Ovary (tissue), 3 donors: ENCODE measurements at regions not wholly inside any gene's neighbourhood (a gene's known extent, or its start where the extent isn't known, plus 50 kb on each side); places are given as distances from the start of the nearest gene placed in this dataset.

Experiments
- EP300 ChIP-seq: sonication (generic); formaldehyde crosslinking; IDR thresholded peaks from one replicate; pipeline ENCODE4 v1.6.1; 2017; ENCODE audit warnings: antibody characterized with exemption
- TF ChIP-seq, protein P1 (sequence below), 3 donors: fragments of 450-650 bp in 2 of 3; fragments of 200-600 bp in 1 of 3; IDR thresholded peaks; one replicate each; pipeline versions ENCODE4 v1.5.1 to v1.8.0; 2016 to 2022; ENCODE audit warnings: antibody characterized with exemption in 3 of 3, mild to moderate bottlenecking in 1 of 3
- donor health status: DM: no; HTN: no; CAD: no.

DNA sequence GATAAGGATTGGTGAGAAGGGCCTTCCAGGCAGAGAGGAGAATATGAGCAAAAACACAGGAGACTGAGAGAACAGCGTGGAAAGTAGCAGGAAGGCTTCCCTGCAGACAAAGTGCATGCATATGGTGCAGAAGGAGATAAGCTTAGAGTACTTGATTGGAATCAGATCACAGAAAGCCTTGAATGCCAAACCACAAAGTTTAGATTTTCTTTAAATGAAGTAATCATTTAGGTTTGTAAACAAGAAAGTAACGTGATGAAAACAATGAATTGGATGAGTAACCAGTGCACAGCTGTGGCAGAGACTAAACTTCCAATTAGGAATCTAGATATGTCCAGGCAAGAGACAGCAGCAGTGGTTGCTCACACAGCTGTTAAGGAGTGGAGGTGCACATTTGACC lies 83.8 kb upstream of the C1QTNF7 start:
- TF ChIP-seq, protein P1, sequence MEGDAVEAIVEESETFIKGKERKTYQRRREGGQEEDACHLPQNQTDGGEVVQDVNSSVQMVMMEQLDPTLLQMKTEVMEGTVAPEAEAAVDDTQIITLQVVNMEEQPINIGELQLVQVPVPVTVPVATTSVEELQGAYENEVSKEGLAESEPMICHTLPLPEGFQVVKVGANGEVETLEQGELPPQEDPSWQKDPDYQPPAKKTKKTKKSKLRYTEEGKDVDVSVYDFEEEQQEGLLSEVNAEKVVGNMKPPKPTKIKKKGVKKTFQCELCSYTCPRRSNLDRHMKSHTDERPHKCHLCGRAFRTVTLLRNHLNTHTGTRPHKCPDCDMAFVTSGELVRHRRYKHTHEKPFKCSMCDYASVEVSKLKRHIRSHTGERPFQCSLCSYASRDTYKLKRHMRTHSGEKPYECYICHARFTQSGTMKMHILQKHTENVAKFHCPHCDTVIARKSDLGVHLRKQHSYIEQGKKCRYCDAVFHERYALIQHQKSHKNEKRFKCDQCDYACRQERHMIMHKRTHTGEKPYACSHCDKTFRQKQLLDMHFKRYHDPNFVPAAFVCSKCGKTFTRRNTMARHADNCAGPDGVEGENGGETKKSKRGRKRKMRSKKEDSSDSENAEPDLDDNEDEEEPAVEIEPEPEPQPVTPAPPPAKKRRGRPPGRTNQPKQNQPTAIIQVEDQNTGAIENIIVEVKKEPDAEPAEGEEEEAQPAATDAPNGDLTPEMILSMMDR (IDR thresholded peaks at IDR 0.05), result no peak
- no peak for TF ChIP-seq EP300
